K562 (cell line): ENCODE measurements at regions not wholly inside any gene's neighbourhood (a gene's known extent, or its start where the extent isn't known, plus 50 kb on each side); places are given as distances from the start of the nearest gene placed in this dataset.

ENCODE experiments used
- HLTF ChIP-seq: fragments of 450-650 bp; IDR thresholded peaks from 2 replicates; pipeline ENCODE4 v1.6.1; 2016
- IFI16 ChIP-seq: fragments of 250-450 bp; sonication (Bioruptor Pico); IDR thresholded peaks from 2 replicates; pipeline ENCODE4 v2.1.2; 2022; ENCODE audit warnings: mild to moderate bottlenecking, inconsistent platforms
- KLF6 ChIP-seq: fragments of 250-450 bp; sonication (Bioruptor Pico); IDR thresholded peaks from 2 replicates; pipeline ENCODE4 v1.4.0; 2020; ENCODE audit warnings: mild to moderate bottlenecking, moderate library complexity, borderline replicate concordance
- MLX ChIP-seq, 2 experiments: fragments of 450-650 bp in 1 of 2; sonication (generic) in 1 of 2; formaldehyde crosslinking; conservative IDR thresholded peaks; 2 replicates each; pipeline versions ENCODE4 v1.4.0 to v1.8.1; 2020 to 2022; ENCODE audit warnings: mild to moderate bottlenecking in 1 of 2, missing genetic modification reagents in 1 of 2
- MTF1 ChIP-seq: fragments of 250-450 bp; sonication (Bioruptor Pico); IDR thresholded peaks from 2 replicates; pipeline ENCODE4 v1.9.0; 2021; ENCODE audit warnings: moderate library complexity, mild to moderate bottlenecking, inconsistent platforms, borderline replicate concordance
- NFE2L1 ChIP-seq: fragments of 450-650 bp; IDR thresholded peaks from 2 replicates; pipeline ENCODE4 v1.6.1; 2016; ENCODE audit warnings: missing genetic modification characterization, low read depth, mild to moderate bottlenecking, missing compliant biosample characterization, moderate library complexity, borderline replicate concordance
- OTX1 ChIP-seq: fragments of 450-650 bp; formaldehyde crosslinking; IDR thresholded peaks from 2 replicates; pipeline ENCODE4 v1.4.0; 2022; ENCODE audit warnings: mild to moderate bottlenecking
- POLR2A ChIP-seq: fragments of 450-650 bp; conservative IDR thresholded peaks from 2 replicates; pipeline ENCODE4 v1.6.1; 2016
- RBM14 ChIP-seq: fragments of 200-400 bp; formaldehyde crosslinking; IDR thresholded peaks from 2 replicates; pipeline ENCODE4 v1.6.1; 2018; ENCODE audit warnings: low read depth, mild to moderate bottlenecking, low read length, moderate library complexity, borderline replicate concordance; ENCODE audit not compliant: insufficient read depth
- SAFB2 ChIP-seq: fragments of 200-400 bp; formaldehyde crosslinking; IDR thresholded peaks from 2 replicates; pipeline ENCODE4 v1.6.1; 2018; ENCODE audit warnings: borderline replicate concordance, low read length, low read depth, moderate library complexity; ENCODE audit not compliant: severe bottlenecking
- SIX5 ChIP-seq, 2 experiments: IDR thresholded peaks; 2 replicates each; pipeline ENCODE4 v1.6.1; 2011; ENCODE audit warnings: low read length in 2 of 2, borderline replicate concordance in 1 of 2, low read depth in 1 of 2, mild to moderate bottlenecking in 1 of 2, moderate library complexity in 1 of 2; ENCODE audit not compliant: insufficient read depth in 1 of 2
- STAT6 ChIP-seq: sonication (generic); formaldehyde crosslinking; IDR thresholded peaks from 2 replicates; pipeline ENCODE4 v1.8.1; 2023; ENCODE audit warnings: mild to moderate bottlenecking, missing genetic modification reagents
- U2AF1 ChIP-seq: fragments of 200-400 bp; formaldehyde crosslinking; optimal IDR thresholded peaks from 2 replicates; pipeline ENCODE3; 2017; ENCODE audit warnings: mild to moderate bottlenecking, low read depth, low read length, moderate library complexity
- ZNF324 ChIP-seq: fragments of 250-450 bp; sonication (Bioruptor Pico); IDR thresholded peaks from 2 replicates; pipeline ENCODE4 v1.4.0; 2020; ENCODE audit warnings: mild to moderate bottlenecking
- TF ChIP-seq, protein P1 (sequence below), 2 experiments: fragments of 450-650 bp in 1 of 2; IDR thresholded peaks; 2 replicates each; pipeline ENCODE4 v1.6.1; 2011 to 2017; ENCODE audit warnings: low read depth in 2 of 2, antibody characterized with exemption in 1 of 2, borderline replicate concordance in 1 of 2, low read length in 1 of 2, mild to moderate bottlenecking in 1 of 2, mixed read lengths in 1 of 2; ENCODE audit not compliant: control insufficient read depth in 1 of 2
- TF ChIP-seq, protein P2 (sequence below): fragments of 150-350 bp; IDR thresholded peaks from 2 replicates; pipeline ENCODE4 v1.6.1; 2014; ENCODE audit warnings: low read depth, mild to moderate bottlenecking, low read length, borderline replicate concordance

DNA sequence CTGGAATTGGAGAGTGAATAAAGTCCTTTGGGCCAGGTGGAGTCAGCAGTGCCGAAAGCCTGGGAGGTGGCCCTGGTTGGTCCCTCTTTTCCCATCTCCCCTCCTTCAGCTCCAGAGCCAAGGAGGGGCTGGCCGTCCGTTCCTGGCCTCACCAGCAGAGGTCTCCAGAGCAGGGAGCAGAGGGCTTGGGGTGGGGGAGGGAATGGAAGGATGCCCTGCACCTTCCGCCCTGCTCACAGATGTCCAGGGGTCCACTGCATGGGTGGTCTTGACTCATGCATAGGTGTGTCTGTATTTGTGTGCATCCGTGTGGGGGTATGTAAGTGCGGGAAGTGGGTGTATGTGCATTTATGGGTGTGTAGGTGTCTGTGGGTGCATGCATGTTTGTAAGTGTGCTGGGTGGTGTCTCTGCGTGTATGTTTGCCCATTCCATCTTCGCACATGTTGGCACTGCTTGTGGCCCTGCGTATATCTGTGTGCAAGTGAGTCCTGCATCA, 201.8 kb downstream of the ZFP36L2 start (continued):
- TF ChIP-seq, protein P1, sequence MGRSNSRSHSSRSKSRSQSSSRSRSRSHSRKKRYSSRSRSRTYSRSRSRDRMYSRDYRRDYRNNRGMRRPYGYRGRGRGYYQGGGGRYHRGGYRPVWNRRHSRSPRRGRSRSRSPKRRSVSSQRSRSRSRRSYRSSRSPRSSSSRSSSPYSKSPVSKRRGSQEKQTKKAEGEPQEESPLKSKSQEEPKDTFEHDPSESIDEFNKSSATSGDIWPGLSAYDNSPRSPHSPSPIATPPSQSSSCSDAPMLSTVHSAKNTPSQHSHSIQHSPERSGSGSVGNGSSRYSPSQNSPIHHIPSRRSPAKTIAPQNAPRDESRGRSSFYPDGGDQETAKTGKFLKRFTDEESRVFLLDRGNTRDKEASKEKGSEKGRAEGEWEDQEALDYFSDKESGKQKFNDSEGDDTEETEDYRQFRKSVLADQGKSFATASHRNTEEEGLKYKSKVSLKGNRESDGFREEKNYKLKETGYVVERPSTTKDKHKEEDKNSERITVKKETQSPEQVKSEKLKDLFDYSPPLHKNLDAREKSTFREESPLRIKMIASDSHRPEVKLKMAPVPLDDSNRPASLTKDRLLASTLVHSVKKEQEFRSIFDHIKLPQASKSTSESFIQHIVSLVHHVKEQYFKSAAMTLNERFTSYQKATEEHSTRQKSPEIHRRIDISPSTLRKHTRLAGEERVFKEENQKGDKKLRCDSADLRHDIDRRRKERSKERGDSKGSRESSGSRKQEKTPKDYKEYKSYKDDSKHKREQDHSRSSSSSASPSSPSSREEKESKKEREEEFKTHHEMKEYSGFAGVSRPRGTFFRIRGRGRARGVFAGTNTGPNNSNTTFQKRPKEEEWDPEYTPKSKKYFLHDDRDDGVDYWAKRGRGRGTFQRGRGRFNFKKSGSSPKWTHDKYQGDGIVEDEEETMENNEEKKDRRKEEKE (IDR thresholded peaks at IDR 0.05; ENCODE audit: borderline replicate concordance in 1 of 2, control insufficient read depth in 1 of 2, low read depth in 2 of 2, low read length in 1 of 2) = no peak
- no peak for TF ChIP-seq SIX5 (IDR thresholded peaks at IDR 0.05; ENCODE audit: borderline replicate concordance in 1 of 2, insufficient read depth in 1 of 2, low read depth in 1 of 2, low read length in 2 of 2)
- TF ChIP-seq, protein P2, sequence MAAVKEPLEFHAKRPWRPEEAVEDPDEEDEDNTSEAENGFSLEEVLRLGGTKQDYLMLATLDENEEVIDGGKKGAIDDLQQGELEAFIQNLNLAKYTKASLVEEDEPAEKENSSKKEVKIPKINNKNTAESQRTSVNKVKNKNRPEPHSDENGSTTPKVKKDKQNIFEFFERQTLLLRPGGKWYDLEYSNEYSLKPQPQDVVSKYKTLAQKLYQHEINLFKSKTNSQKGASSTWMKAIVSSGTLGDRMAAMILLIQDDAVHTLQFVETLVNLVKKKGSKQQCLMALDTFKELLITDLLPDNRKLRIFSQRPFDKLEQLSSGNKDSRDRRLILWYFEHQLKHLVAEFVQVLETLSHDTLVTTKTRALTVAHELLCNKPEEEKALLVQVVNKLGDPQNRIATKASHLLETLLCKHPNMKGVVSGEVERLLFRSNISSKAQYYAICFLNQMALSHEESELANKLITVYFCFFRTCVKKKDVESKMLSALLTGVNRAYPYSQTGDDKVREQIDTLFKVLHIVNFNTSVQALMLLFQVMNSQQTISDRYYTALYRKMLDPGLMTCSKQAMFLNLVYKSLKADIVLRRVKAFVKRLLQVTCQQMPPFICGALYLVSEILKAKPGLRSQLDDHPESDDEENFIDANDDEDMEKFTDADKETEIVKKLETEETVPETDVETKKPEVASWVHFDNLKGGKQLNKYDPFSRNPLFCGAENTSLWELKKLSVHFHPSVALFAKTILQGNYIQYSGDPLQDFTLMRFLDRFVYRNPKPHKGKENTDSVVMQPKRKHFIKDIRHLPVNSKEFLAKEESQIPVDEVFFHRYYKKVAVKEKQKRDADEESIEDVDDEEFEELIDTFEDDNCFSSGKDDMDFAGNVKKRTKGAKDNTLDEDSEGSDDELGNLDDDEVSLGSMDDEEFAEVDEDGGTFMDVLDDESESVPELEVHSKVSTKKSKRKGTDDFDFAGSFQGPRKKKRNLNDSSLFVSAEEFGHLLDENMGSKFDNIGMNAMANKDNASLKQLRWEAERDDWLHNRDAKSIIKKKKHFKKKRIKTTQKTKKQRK = no peak
- no peak for TF ChIP-seq OTX1 (CRISPR knock-in tag)
- no peak for TF ChIP-seq MLX (CRISPR knock-in tag; conservative IDR thresholded peaks at IDR 0.05)
- no peak for TF ChIP-seq SAFB2
- no peak for TF ChIP-seq ZNF324 (CRISPR knock-in tag)
- TF ChIP-seq STAT6 (CRISPR knock-in tag) = no peak
- no peak for TF ChIP-seq MTF1
- TF ChIP-seq RBM14 = no peak
- TF ChIP-seq NFE2L1 (tag) = no peak
- no peak for TF ChIP-seq POLR2A
- no peak for TF ChIP-seq U2AF1
- no peak for TF ChIP-seq IFI16 (CRISPR knock-in tag)
- TF ChIP-seq HLTF = no peak
- no peak for TF ChIP-seq KLF6 (CRISPR knock-in tag)
